GM21515 (cell line): ENCODE measurements at regions not wholly inside any gene's neighbourhood (a gene's known extent, or its start where the extent isn't known, plus 50 kb on each side); places are given as distances from the start of the nearest gene placed in this dataset.

Source experiments
- ATAC-seq: cut with Tn5 transposase; IDR thresholded peaks from one replicate; pipeline ENCODE4 v1.9.1; 2021; ENCODE audit not compliant: unreplicated experiment

DNA sequence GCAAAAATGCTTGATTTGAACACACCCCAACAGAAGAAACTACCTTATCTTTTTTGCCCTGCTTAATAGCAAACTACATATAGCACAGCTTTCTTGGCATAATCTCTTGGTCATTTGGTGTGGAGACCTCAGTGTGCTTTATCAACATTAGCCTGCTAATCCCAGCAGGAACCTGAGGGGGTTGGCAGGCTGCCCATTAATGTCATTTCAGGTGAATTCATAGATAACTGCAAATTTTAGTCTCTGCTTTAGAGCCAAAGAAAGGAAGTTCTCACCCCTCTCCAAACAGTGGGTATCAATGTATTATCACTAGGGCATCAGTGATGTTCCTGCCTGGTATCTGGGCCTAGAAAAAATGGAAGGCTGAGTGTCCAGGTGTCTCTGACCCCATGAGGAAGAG is 489.0 kb downstream of the NTRK2 start:
- no peak for ATAC-seq

DNA sequence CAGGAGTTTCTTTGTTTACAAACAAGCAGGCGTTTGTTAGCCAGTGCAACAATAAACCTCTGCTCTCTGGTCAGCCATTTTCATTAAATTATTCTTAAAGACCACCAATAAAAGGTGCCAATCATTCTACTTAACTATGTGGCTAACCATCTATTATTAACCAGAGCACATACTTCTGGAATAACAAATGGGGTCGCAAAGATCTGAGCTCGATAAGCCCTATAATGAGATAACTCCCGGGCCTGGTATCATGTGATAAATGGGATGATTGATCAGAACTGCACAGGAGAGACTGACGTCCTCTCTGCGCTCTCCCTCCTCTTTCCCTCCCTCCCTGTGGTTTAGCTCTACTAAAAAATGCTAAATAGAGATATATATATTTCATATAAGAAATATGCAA is 488.2 kb downstream of the NTRK2 start:
- ATAC-seq = no peak

DNA sequence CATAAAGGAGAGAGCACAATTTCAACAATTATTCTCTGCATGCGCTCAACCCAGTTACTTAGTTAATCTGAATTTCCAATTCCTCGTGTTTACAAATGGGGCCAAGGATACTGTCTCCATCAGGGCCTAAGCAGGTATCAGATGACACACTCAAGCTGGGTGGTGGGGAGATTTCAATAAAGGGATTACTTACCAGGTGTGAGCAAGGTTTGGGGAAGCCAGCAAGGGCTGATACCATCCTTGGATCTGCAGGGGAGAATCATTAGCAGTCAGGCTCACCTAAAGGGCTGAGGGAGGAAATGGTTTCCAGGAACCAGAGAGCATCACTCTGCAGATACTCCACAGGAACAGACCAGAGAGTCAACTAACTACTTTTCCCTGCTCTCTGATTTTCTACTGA is 487.1 kb downstream of the NTRK2 start:
- no peak for ATAC-seq

DNA sequence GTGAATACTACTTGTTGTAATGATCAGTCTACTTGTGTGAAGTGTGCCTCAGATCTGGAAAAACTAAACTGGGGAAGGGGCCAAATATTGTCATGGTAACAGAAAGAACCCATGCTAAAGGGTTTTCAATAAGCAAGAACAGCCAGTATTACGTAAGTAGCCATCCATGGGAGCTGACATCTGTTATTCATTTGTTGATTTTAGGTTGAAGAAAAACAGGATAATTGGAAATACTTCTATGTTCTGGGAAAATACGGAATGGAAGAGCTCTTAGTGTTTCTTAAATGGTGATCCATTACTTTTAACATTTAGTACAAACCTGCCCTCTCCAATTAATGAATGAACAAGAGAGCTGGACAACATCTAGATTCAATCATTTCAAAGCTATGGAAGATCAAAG is 485.8 kb downstream of the NTRK2 start:
- no peak for ATAC-seq

DNA sequence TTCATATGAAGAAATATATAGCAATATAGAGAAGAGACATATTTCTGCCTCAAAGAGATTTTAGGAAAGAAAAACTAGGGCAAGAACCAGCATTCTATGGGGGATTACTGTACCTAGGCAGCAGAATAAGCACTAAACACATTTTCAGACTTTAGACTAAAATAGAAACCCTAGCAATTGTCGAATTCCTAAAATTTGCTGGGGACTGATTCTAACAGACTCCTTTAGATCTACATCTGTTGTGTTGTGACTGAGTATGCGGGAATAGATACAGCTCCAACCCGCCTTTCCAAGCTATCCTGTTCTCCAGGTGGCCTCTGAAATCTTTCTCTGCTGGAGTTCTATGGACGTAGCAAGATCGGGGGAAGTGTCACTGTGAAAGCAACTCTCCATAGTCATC is 482.2 kb downstream of the NTRK2 start:
- ATAC-seq = no peak

DNA sequence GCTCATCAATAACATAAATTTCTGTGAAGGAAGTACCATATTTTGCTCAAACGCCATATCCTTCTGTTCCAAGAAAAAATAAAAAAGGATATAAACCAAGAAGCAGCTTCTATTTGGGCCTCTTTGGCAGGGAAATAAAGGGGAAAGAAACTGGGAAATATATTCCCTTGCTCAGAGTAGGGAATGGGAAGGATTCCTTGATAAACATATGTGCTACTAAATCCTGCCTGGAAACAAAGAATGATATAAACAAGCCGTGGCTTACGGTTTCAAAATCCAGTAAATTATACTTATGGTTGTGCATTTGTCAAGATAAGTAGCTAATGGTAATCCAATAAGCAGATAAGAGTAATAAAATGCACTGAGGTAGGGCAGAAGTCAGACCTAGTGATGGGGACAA is 481.6 kb downstream of the NTRK2 start:
- no peak for ATAC-seq

DNA sequence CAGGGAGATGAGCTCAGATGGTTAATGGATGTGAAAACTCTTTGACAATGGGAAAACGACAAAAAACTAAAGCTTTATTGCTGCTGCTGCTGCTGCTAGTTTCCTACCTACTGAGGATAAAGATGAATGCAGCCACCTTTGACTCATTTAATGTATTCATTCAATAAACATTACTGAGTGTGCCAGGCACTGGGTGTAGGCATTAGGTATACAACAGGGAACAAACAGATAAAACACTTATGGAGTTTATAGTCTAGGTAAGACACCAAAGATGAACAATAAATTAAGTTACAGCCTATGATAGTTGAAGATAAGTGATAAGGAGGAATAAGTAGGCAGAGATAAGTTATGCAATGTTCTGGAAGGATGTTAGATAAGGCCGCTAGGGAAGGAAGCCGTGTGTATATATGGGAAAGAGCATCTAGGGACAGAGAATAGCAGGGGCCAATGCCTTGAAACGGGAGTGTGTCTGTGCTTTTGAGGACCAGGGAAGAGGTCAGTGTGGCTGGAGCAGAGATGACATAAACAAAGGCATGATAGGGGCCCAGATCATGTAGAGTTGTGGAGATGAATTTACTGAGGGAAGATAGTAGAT is 477.6 kb downstream of the NTRK2 start:
- no peak for ATAC-seq

DNA sequence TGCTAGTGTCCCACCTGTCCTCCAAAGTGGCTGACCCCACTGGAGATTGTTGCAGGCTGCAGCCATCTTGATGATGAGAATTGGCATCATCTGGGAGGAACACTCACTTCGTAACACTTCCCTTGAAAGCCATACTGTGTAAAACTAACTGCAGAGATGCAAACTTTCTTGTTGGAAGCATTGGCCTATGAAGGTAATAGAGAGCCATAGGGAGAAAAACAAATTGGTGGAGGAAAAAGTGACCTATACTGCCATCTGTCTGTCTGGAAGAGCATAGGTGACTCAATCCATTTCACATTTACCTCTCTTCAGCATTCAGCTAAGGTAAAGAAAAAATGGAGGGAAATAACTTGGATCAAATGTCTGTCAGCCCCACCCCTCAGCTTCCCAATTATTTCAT is 473.4 kb downstream of the NTRK2 start:
- no peak for ATAC-seq

DNA sequence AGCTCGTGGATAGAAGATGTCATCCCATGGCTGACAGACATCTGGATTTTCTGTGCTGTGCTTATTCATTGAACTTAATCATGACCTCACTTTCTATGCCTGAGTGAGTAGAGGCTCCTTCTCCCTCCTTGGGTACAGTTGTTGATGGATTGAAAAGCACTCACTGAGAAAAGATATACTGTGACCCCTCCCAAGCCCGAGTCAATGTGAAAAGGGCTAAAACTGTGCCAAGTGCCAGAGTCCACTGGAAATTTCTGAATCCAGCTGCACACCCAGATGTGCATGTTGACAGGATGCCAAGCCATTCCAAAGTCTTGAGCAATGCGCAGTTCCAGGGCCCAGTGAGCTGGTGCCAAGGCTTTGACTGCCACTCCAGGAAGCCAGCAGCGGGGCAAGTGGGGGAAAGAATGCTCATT is 473.0 kb downstream of the NTRK2 start:
- no peak for ATAC-seq

DNA sequence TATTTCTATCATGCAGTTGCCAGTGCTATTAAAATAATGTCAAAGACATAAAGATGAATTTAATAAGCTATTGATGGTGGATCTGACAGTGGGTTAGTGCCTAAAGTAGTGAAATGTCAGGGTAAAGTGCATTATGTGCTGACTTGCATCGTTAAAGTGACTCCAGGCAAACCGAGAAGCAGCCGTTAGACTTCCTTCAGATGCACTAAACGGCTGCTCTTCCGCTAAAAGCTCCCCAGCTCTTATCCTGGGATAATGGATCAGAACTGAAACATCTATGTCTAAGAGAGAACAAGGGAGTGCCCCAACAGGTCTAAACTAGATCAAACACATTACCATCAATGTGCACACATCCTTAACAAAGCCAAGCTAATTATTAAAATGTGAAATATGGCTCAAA is 468.2 kb downstream of the NTRK2 start:
- ATAC-seq = no peak

DNA sequence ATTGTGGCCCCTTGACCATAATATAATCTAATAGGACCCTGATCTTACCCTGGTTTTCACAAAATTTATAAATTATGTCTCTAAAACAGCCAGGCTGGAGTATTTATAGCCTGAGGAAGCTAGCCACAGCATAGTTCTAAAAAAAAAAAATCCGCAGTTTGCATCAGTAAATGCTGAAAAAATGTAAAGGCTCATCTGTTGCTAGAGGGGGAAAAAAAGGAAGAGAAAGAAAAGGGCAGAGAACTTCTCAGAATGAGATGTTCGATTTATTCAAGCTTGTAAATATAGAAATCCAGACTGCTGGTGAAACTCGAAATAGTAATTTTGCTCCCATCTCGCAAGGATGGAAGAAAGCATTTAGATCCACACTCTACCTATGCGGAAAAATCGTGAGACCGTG is 467.5 kb downstream of the NTRK2 start:
- ATAC-seq = no peak

DNA sequence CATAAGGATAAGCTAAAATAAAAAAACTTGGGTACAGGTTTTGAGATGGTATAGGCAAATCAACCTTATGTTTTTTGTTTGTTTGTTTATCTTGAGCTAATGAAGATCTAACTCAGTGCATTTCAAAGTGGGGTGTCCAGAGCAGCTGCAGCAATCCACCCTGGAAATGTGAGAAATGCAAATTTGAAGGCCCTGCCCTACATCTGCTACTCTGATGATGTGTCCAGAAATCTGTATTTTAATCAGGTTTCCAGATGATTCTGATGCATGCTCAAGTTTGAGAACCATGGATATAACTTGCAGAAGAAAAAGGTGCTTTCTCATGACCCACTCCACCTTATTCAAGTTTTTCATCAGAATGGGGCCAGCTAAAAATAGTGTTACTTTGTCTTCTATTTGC is 467.0 kb downstream of the NTRK2 start:
- no peak for ATAC-seq

DNA sequence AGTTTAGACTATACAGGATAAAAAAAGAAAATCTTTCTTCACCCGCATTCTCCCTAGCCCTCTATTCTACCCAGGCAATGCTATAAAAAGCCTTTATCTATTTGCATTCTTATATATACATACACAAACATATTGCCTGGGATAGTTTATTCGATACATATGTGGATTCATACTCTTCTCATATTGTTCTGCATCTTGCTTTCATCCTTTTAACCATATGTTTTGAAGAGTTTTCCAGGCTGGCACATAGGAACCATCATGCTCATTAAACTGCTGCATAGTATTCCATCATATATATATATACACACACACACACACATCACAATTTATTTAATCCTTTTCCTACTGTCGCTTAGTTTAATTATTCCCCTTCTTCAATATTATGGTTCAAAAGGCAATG is 461.2 kb downstream of the NTRK2 start:
- ATAC-seq = no peak

DNA sequence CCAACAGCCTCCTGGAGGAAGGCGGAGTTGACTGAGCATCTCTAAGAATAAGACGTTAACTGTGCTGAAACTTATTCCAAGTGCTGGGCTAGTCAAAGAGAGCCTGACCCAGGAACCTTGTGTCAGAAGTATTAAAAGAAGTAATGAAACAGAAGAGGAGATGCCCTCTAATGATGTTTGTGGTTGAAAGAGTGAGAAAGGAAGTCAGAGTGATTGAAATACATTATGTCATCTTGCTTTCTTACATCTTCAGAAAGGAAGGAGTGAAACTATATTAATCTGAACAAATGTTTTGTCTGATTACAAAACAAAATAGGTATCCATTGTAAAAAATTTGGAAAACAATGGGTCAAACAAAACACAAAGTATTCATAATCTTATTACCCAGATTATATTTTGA is 460.7 kb downstream of the NTRK2 start:
- no peak for ATAC-seq

DNA sequence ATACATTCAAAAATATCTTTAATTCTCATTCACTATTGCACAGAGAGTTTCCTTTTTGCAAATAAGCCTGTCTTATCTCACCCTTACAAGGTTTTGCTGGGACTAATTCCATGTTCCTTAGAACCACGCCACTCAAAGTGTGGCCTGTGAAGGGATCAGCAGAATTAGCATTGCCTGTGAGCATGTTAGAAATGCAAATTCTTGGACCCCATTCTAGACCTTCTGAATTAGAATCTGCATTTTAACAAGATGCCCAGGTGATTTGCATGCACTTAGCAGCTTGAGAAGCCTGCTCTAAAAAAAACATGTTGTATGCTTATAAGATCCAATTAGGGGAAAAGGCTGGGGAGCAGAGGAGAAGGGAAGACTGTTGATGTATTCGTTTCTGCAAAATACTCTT is 460.0 kb downstream of the NTRK2 start:
- no peak for ATAC-seq

DNA sequence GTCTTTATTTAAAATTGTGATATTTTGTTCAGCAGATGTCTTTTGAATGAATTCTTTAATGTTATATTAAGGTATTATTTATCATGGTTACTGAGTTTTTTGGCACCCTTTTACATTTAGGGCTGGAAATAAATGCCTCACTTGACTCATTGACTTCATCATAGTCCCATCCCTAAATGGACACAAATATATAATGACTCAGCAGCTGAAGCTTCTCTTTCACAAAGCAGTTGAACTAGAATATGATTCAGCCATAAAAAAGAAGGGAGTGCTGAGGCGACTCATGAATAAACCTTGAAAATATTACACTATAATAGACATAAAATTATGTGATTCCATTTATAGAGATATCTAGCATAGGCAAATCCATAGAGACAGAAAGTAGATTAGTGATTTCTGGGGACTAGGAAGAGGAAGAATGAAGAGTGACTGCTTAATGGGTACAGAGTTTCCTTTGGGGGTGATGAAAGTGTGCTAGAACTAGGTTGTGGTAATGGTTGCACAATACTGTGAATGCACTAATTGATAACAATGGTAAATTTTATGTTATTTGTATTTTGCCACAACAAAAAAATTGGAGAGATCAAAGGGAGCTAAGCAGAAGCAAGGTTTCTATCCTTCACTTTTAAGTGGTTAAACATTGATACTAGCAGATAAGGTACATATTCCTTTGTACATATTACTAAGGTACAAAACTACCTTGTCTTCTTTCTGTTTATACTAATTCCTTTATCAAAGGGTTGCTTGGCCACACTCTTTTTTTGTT is 449.6 kb downstream of the NTRK2 start:
- no peak for ATAC-seq

DNA sequence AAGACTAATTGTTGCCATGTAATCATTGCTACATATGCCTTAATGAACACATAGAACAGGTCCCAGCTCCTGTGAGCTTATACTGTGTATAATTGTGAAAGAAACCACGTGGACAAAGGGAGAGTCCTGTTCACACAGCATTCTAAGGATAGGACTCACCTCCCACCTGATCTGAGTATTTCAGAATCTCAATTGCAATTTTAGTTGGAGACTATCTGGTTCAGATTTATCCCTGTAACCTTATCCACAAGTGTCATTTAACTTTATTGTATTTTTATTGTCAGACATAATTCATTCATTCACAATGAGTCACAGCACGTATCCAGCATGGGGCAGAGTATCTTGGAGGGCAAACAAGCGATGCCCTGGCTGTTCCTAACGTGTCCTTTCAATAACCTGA is 448.3 kb downstream of the NTRK2 start:
- ATAC-seq = no peak

DNA sequence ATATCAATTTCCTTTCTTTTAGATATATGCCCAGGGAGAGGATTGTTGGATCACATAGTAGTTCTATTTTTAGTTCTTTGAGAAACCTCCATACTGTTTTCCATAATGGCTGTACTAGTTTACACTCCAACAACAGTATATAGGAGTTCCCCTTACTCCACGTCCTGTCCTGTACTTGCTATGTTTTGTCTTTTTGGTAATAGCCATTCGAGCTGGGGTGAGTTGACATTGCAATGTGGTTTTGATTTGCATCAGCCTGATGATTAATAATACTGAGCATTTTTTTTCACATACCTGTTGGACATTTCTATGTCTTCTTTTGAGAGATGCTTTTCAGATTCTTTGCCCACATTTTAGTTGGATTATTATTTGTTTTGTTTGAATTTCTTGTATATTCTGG is 445.9 kb downstream of the NTRK2 start:
- no peak for ATAC-seq

DNA sequence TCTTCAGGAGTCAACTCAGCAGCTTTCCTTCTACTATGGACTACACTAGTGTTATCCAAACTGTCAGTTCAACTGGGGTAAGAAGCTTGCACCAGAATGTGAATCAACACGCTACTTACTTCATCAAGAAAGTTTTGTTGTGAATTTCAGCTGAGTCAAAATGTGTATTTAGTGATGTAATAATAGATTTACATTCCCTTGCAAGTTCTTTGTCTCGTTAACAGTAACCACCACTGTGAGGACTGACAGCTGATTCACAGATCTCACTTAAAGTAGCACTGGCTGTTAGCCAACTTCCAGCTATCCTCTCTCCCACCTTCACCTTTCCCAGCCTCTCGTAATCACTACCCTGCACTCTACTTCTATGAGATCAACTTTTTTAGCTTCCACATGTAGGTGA is 445.3 kb downstream of the NTRK2 start:
- ATAC-seq = no peak

DNA sequence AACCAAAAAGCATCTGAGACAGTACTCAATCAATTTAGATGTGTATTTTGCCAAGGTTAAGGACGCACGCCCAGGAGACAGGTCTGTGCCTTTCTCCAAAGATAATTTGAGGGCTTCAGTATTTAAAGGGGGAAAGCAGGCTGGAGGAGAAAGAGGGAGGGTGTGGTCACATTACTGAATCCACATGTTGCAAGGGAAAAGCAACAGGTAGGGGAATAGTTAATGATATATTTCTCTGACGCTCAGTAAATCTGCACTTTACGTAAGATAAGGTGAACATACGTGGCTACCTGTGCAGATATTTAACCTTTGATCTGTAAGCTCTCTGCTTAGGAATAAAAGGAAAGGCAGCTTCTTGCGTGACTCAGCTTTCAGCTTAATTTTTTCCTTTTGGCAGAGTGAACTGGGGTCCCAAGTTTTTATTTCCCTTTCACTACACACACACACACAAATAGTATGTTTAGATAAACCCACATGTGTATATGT is 443.4 kb downstream of the NTRK2 start:
- ATAC-seq = no peak

DNA sequence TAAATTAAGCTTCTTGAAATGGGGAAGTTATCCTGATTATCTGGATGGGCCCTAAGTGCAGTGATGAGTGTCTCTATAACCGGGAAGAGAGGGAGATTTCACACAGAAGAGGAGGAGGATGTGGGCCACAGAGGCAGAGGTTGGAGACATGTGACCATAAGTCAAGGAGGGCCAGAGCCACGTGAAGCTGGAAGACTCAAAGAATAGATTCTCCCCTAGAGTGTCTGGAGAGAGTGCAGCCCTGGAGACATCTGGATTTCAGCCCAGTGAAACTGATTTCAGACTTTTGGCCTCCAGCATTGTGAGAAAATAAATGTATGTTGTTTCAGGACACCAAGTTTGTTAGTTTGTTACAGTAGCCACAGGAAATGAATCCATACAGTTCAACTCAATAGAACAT is 442.9 kb downstream of the NTRK2 start:
- no peak for ATAC-seq

DNA sequence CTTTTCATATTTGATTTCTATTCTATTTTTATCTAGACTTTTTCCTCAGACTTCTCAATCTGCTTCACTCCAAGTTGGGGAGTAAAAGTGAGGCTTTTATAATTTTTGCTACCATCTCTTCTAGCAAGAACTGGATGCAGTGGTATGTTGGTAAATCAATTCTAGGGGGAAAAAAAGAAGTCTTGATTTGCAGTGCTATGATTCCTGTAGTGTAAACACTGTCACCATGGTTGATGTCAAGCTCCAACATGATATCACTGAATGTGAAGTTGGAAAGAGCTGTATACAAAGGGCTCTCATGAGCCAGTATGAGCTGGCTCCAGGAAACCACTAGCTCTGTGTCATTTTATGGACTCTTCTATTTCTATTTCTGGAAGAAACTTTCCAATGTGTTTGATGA is 439.2 kb downstream of the NTRK2 start:
- ATAC-seq = no peak

DNA sequence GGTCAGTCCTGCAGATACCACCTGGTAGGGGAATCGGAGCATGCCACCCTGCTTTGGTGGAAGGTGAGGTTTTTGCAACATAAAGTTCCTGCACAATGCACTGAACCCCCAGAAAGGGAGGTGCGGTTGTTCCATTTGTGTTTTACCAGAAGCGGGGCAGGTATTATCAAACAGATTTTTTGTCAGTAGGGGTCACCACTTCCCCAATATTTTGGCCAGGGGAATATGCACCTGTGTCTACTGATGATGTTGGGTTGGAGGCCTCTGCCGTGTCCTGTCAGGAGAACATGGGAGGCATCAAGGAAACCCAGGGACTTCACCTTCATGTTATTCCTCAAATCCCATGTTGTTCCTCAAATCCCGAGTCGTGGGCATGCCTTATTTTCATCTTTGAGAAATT is 438.7 kb downstream of the NTRK2 start:
- ATAC-seq = no peak
